ENCODE measurements at regions not wholly inside any gene's neighbourhood (a gene's known extent, or its start where the extent isn't known, plus 50 kb on each side); places are given as distances from the start of the nearest gene placed in this dataset.

- TF ChIP-seq CTCF (IDR thresholded peaks at IDR 0.05) (no peak), EZH2phosphoT487 (IDR thresholded peaks at IDR 0.05) (no peak)
These were observed 194.7 kb upstream of the TLL1 start for GRCh38 chr4:165678236-165678935.
